OCI-M2 (cell line): ENCODE measurements at regions not wholly inside any gene's neighbourhood (a gene's known extent, or its start where the extent isn't known, plus 50 kb on each side); places are given as distances from the start of the nearest gene placed in this dataset.

Experiments
- DNase-seq: peaks from one replicate; lab custom pipeline; 2025; ENCODE audit not compliant: unreplicated experiment; lab: John Stamatoyannopoulos, UW

GRCh38 chr3:90011131-90011530 is 903.7 kb downstream of the EPHA3 start:
- no peak for DNase-seq

GRCh38 chr3:90011596-90011995 is 904.2 kb downstream of the EPHA3 start:
- no peak for DNase-seq

GRCh38 chr3:90011996-90012395 is 904.6 kb downstream of the EPHA3 start:
- no peak for DNase-seq

- DNase-seq = no peak
These were observed 908.4 kb downstream of the EPHA3 start for GRCh38 chr3:90015688-90016356.

GRCh38 chr3:90016555-90016954 is 909.1 kb downstream of the EPHA3 start:
- no peak for DNase-seq

GRCh38 chr3:90018779-90019178 is 911.4 kb downstream of the EPHA3 start:
- no peak for DNase-seq

- DNase-seq = no peak
These were observed 917.6 kb downstream of the EPHA3 start for GRCh38 chr3:90025019-90025418.

GRCh38 chr3:90026406-90026805 is 919.0 kb downstream of the EPHA3 start:
- no peak for DNase-seq

- no peak for DNase-seq
These were observed 923.7 kb downstream of the EPHA3 start for GRCh38 chr3:90031121-90031520.

GRCh38 chr3:90032980-90033641 is 925.7 kb downstream of the EPHA3 start:
- no peak for DNase-seq

- no peak for DNase-seq
These were observed 926.6 kb downstream of the EPHA3 start for GRCh38 chr3:90034038-90034437.

- DNase-seq = no peak
These were observed 928.2 kb downstream of the EPHA3 start for GRCh38 chr3:90035643-90036042.

GRCh38 chr3:90036939-90037469 is 929.6 kb downstream of the EPHA3 start:
- DNase-seq = no peak

GRCh38 chr3:90039994-90040393 is 932.6 kb downstream of the EPHA3 start:
- no peak for DNase-seq

- no peak for DNase-seq
These were observed 933.1 kb downstream of the EPHA3 start for GRCh38 chr3:90040554-90040953.

- DNase-seq = no peak
These were observed 934.6 kb downstream of the EPHA3 start for GRCh38 chr3:90041995-90042394.

GRCh38 chr3:90043287-90043686 is 935.9 kb downstream of the EPHA3 start:
- DNase-seq = no peak

GRCh38 chr3:90044084-90044816 is 936.8 kb downstream of the EPHA3 start:
- DNase-seq = no peak

- DNase-seq = no peak
These were observed 945.1 kb downstream of the EPHA3 start for GRCh38 chr3:90052425-90052950.

GRCh38 chr3:90054311-90054710 is 946.9 kb downstream of the EPHA3 start:
- no peak for DNase-seq

GRCh38 chr3:90055666-90056065 is 948.2 kb downstream of the EPHA3 start:
- DNase-seq = no peak
